SK-N-SH (cell line): ENCODE measurements at regions not wholly inside any gene's neighbourhood (a gene's known extent, or its start where the extent isn't known, plus 50 kb on each side); places are given as distances from the start of the nearest gene placed in this dataset.

Experiments used
- CTCF ChIA-PET: fragments of 300-600, 350-600 bp; formaldehyde crosslinking; extraction: SDS; loops from one replicate; lab custom pipeline; 2021; lab: Yijun Ruan, JAX
- POLR2A ChIA-PET: fragments of 350-600 bp; sonication (Branson Sonifier 250); formaldehyde crosslinking; extraction: SDS; loops from one replicate; lab custom pipeline; 2020; ENCODE audit warnings: antibody characterized with exemption, inconsistent platforms; lab: Yijun Ruan, JAX
- DNase-seq: peaks from one replicate; pipeline ENCODE4 v3.0.0; 2012
- H2AFZ ChIP-seq: fragments of 200-600 bp; sonication (generic); 2 replicates; pipeline ENCODE4 v1.8.1; 2016; ENCODE audit warnings: antibody characterized with exemption, mild to moderate bottlenecking, low read depth
- H3F3A ChIP-seq: fragments of 200-600 bp; sonication (generic); replicated peaks from 2 replicates; pipeline ENCODE3; 2016; ENCODE audit warnings: antibody characterized with exemption, mild to moderate bottlenecking; ENCODE audit not compliant: insufficient read depth
- H3K27ac ChIP-seq, 2 experiments: fragments of 200-500 bp in 1 of 2; fragments of 200-600 bp in 1 of 2; sonication (Bioruptor generic) in 1 of 2; sonication (generic), shearing (Covaris generic) in 1 of 2; 2 replicates each; pipeline versions ENCODE4 v1.5.1 to v1.6.1; 2014 to 2016; ENCODE audit warnings: low read depth in 2 of 2, inconsistent platforms in 1 of 2, low read length in 1 of 2, mild to moderate bottlenecking in 1 of 2, mixed read lengths in 1 of 2
- H3K27me3 ChIP-seq: fragments of 200-600 bp; sonication (generic), shearing (Covaris generic); 2 replicates; pipeline ENCODE4 v1.6.1; 2016; ENCODE audit warnings: mixed run types; ENCODE audit not compliant: insufficient read depth
- H3K36me3 ChIP-seq, 2 experiments: fragments of 200-500 bp in 1 of 2; fragments of 200-600 bp in 1 of 2; sonication (Bioruptor generic) in 1 of 2; sonication (generic) in 1 of 2; replicated peaks in 1 of 2; 2 replicates each; pipeline versions ENCODE3 to v1.5.1; 2014 to 2016; ENCODE audit warnings: low read length in 1 of 2, mild to moderate bottlenecking in 1 of 2; ENCODE audit not compliant: insufficient read depth in 2 of 2, control insufficient read depth in 1 of 2
- H3K4me1 ChIP-seq, 2 experiments: fragments of 200-500 bp in 1 of 2; fragments of 200-600 bp in 1 of 2; sonication (Bioruptor generic) in 1 of 2; sonication (generic), shearing (Covaris generic) in 1 of 2; 2 replicates each; pipeline versions ENCODE4 v1.5.1 to v1.6.1; 2014 to 2016; ENCODE audit warnings: low read depth in 1 of 2, low read length in 1 of 2, mixed run types in 1 of 2; ENCODE audit not compliant: insufficient read depth in 2 of 2, control insufficient read depth in 1 of 2
- H3K4me2 ChIP-seq: fragments of 200-600 bp; sonication (generic), shearing (Covaris generic); 2 replicates; pipeline ENCODE4 v1.6.1; 2017; ENCODE audit warnings: mixed run types
- H3K4me3 ChIP-seq, 2 experiments: fragments of 200-500 bp in 1 of 2; fragments of 200-600 bp in 1 of 2; sonication (Bioruptor generic) in 1 of 2; sonication (generic), shearing (Covaris generic) in 1 of 2; 2 replicates each; pipeline versions ENCODE4 v1.5.1 to v1.8.1; 2014 to 2016; ENCODE audit warnings: low read depth in 2 of 2, inconsistent platforms in 1 of 2, low read length in 1 of 2, mild to moderate bottlenecking in 1 of 2, mixed read lengths in 1 of 2, moderate library complexity in 1 of 2
- H3K79me2 ChIP-seq: fragments of 200-600 bp; sonication (generic); 2 replicates; pipeline ENCODE4 v1.8.1; 2017; ENCODE audit warnings: mild to moderate bottlenecking; ENCODE audit not compliant: insufficient read depth
- H3K9ac ChIP-seq: fragments of 200-600 bp; sonication (generic); 2 replicates; pipeline ENCODE4 v1.6.1; 2017; ENCODE audit warnings: mixed run types
- H3K9me2 ChIP-seq: fragments of 200-600 bp; sonication (generic); 2 replicates; pipeline ENCODE4 v1.6.1; 2017; ENCODE audit warnings: mixed run types
- H3K9me3 ChIP-seq: fragments of 200-600 bp; sonication (generic); 2 replicates; pipeline ENCODE4 v1.6.1; 2017; ENCODE audit warnings: mixed run types, mild to moderate bottlenecking, moderate library complexity
- H4K20me1 ChIP-seq: fragments of 200-600 bp; sonication (generic); 2 replicates; pipeline ENCODE4 v1.6.1; 2017; ENCODE audit warnings: mild to moderate bottlenecking, mixed run types; ENCODE audit not compliant: insufficient read depth
- CTCF ChIP-seq: fragments of 200-600 bp; sonication (generic); IDR thresholded peaks from 2 replicates; pipeline ENCODE4 v1.6.1; 2017; ENCODE audit warnings: antibody characterized with exemption, mild to moderate bottlenecking, moderate library complexity
- EP300 ChIP-seq, 2 experiments: IDR thresholded peaks; 2 replicates each; pipeline versions ENCODE4 v1.4.0 to v1.6.1; 2012; ENCODE audit warnings: borderline replicate concordance in 1 of 2, low read depth in 1 of 2, low read length in 1 of 2
- GABPA ChIP-seq: IDR thresholded peaks from 2 replicates; pipeline ENCODE4 v1.4.0; 2012; ENCODE audit warnings: low read depth, mild to moderate bottlenecking
- GATA2 ChIP-seq: sonication (generic); formaldehyde crosslinking; IDR thresholded peaks from 2 replicates; pipeline ENCODE4 v1.5.0; 2020; ENCODE audit warnings: mild to moderate bottlenecking, missing genetic modification reagents
- JUND ChIP-seq: IDR thresholded peaks from 2 replicates; pipeline ENCODE4 v1.4.0; 2012
- MEF2A ChIP-seq: IDR thresholded peaks from 2 replicates; pipeline ENCODE4 v1.4.0; 2012; ENCODE audit warnings: low read depth, borderline replicate concordance
- NFIC ChIP-seq: IDR thresholded peaks from 2 replicates; pipeline ENCODE4 v1.4.0; 2012; ENCODE audit warnings: borderline replicate concordance
- POLR2AphosphoS5 ChIP-seq: IDR thresholded peaks from 2 replicates; pipeline ENCODE4 v1.6.1; 2012; ENCODE audit warnings: low read depth, low read length
- RAD21 ChIP-seq: IDR thresholded peaks from 2 replicates; pipeline ENCODE4 v1.6.1; 2012; ENCODE audit warnings: mild to moderate bottlenecking, low read length
- RFX5 ChIP-seq: IDR thresholded peaks from 2 replicates; pipeline ENCODE4 v1.6.1; 2012; ENCODE audit warnings: mild to moderate bottlenecking, improper control_type of control experiment, low read length
- TAF1 ChIP-seq: IDR thresholded peaks from 2 replicates; pipeline ENCODE4 v1.6.1; 2012; ENCODE audit warnings: low read depth, mild to moderate bottlenecking, low read length, moderate library complexity, borderline replicate concordance
- TEAD4 ChIP-seq: IDR thresholded peaks from 2 replicates; pipeline ENCODE4 v1.4.0; 2012; ENCODE audit warnings: mild to moderate bottlenecking, borderline replicate concordance; ENCODE audit not compliant: insufficient read depth
- USF1 ChIP-seq: IDR thresholded peaks from 2 replicates; pipeline ENCODE4 v1.4.0; 2012; ENCODE audit warnings: low read depth, borderline replicate concordance
- USF2 ChIP-seq: fragments of 150-350 bp; IDR thresholded peaks from 2 replicates; pipeline ENCODE4 v1.6.1; 2017; ENCODE audit warnings: antibody characterized with exemption, low read length, low read depth, borderline replicate concordance
- WGBS: methylation state at CpG from one replicate; pipeline ENCODE4 v1.1.6; 2017; ENCODE audit warnings: low lambda C conversion rate; 5-methylcytosine and 5-hydroxymethylcytosine counted together
- TF ChIP-seq, protein P1 (sequence below): IDR thresholded peaks from 2 replicates; pipeline ENCODE4 v1.4.0; 2012; ENCODE audit warnings: low read depth, borderline replicate concordance
- TF ChIP-seq, protein P2 (sequence below): IDR thresholded peaks from 2 replicates; pipeline ENCODE4; 2012

- Histone ChIP-seq H2AFZ (no peak overlapping the region), H3K27ac (no peak overlapping the region), H3K9me2 (no peaks in the 10 kb centered on the region), H3K9me3 (no peaks in the 10 kb centered on the region), H3K4me1 (peaks cover 3 to 18% of the 10 kb centered on the region in 2 experiments; a peak in 2 of 4 replicates), H3K4me3 (no peak overlapping the region), H4K20me1 (no peaks in the 10 kb centered on the region), H3K79me2 (no peaks in the 10 kb centered on the region), H3F3A (no peaks in the 10 kb centered on the region), H3K27me3 (no peaks in the 10 kb centered on the region), H3K4me2 (no peak overlapping the region), H3K36me3 (no peaks in the 10 kb centered on the region), H3K9ac (no peak overlapping the region)
- DNase-seq = no peak
- WGBS = 62% methylated on average over 5 of the region's 5 CpGs
- POLR2A ChIA-PET = no interaction called here
- CTCF ChIA-PET = interaction anchor here (0.8 to 1.4 kb wide), 2 partner anchors 16 to 23 kb away, joined by 3 read pairs; no protein-coding TSS in a partner anchor
- TF ChIP-seq CTCF (no peak), USF2 (no peak), GATA2 (no peak), RAD21 (no peak), GABPA (no peak), JUND (no peak), MEF2A (no peak), TAF1 (no peak), NFIC (no peak), USF1 (no peak), EP300 (IDR thresholded peaks at IDR 0.05; ENCODE audit: borderline replicate concordance in 1 of 2, low read depth in 1 of 2, low read length in 1 of 2) (no peak), RFX5 (no peak), POLR2AphosphoS5 (no peak), TEAD4 (no peak)
- TF ChIP-seq, protein P1, sequence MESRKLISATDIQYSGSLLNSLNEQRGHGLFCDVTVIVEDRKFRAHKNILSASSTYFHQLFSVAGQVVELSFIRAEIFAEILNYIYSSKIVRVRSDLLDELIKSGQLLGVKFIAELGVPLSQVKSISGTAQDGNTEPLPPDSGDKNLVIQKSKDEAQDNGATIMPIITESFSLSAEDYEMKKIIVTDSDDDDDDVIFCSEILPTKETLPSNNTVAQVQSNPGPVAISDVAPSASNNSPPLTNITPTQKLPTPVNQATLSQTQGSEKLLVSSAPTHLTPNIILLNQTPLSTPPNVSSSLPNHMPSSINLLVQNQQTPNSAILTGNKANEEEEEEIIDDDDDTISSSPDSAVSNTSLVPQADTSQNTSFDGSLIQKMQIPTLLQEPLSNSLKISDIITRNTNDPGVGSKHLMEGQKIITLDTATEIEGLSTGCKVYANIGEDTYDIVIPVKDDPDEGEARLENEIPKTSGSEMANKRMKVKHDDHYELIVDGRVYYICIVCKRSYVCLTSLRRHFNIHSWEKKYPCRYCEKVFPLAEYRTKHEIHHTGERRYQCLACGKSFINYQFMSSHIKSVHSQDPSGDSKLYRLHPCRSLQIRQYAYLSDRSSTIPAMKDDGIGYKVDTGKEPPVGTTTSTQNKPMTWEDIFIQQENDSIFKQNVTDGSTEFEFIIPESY = no peak
- TF ChIP-seq, protein P2, sequence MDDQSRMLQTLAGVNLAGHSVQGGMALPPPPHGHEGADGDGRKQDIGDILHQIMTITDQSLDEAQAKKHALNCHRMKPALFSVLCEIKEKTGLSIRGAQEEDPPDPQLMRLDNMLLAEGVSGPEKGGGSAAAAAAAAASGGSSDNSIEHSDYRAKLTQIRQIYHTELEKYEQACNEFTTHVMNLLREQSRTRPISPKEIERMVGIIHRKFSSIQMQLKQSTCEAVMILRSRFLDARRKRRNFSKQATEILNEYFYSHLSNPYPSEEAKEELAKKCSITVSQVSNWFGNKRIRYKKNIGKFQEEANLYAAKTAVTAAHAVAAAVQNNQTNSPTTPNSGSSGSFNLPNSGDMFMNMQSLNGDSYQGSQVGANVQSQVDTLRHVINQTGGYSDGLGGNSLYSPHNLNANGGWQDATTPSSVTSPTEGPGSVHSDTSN = no peak
Observed at GRCh38 chr13:109274188-109274821, 512.1 kb downstream of the IRS2 start.
